Cardiac muscle cell (in vitro differentiated cells and primary cell): ENCODE measurements at regions not wholly inside any gene's neighbourhood (a gene's known extent, or its start where the extent isn't known, plus 50 kb on each side); places are given as distances from the start of the nearest gene placed in this dataset.
A peak's percentile ranks its signal among the peaks of the same experiment; 100 is the strongest.

Experiments used
- DNase-seq, 2 donors: peaks; one replicate each; pipeline versions ENCODE4 v3.0.0 to v3.0.0-alpha.2; 2010 to 2017; ENCODE audit warnings: low read depth in 1 of 2, low spot score in 1 of 2
- H3K27ac ChIP-seq: fragments of 200-600 bp; sonication (generic); 2 replicates; pipeline ENCODE4 v1.5.1; 2016
- H3K27me3 ChIP-seq: fragments of 200-600 bp; sonication (generic); 2 replicates; pipeline ENCODE4 v1.6.0; 2016; ENCODE audit warnings: control low read depth
- H3K36me3 ChIP-seq: fragments of 200-600 bp; sonication (generic); 2 replicates; pipeline ENCODE4 v1.5.1; 2016; ENCODE audit warnings: control low read depth
- H3K4me1 ChIP-seq: fragments of 200-600 bp; sonication (generic); 2 replicates; pipeline ENCODE4 v1.8.1; 2017; ENCODE audit warnings: low read depth, mild to moderate bottlenecking, mixed run types
- H3K4me3 ChIP-seq: fragments of 200-600 bp; sonication (generic); 2 replicates; pipeline ENCODE4 v1.5.1; 2016; ENCODE audit warnings: mild to moderate bottlenecking
- H3K9me3 ChIP-seq: fragments of 200-600 bp; sonication (generic); 2 replicates; pipeline ENCODE4 v1.5.1; 2017; ENCODE audit warnings: low read depth, mild to moderate bottlenecking, control low read depth
- TF ChIP-seq, protein P1 (sequence below): IDR thresholded peaks from 2 replicates; pipeline ENCODE4 v1.5.1; 2012; ENCODE audit warnings: low read depth, mild to moderate bottlenecking, low read length

GRCh38 chr9:82149501-82149946 is 161.0 kb downstream of the SPATA31D1 start:
- Histone ChIP-seq H3K4me1 (peaks cover 19% of the 10 kb centered on the region), H3K27me3 (no peaks in the 10 kb centered on the region), H3K4me3 (no peak overlapping the region), H3K27ac (peak overlapping the region; percentile 51), H3K36me3 (no peaks in the 10 kb centered on the region), H3K9me3 (no peaks in the 10 kb centered on the region)
- DNase-seq: peak in 1 of 2 donors; percentile 12
- TF ChIP-seq, protein P1, sequence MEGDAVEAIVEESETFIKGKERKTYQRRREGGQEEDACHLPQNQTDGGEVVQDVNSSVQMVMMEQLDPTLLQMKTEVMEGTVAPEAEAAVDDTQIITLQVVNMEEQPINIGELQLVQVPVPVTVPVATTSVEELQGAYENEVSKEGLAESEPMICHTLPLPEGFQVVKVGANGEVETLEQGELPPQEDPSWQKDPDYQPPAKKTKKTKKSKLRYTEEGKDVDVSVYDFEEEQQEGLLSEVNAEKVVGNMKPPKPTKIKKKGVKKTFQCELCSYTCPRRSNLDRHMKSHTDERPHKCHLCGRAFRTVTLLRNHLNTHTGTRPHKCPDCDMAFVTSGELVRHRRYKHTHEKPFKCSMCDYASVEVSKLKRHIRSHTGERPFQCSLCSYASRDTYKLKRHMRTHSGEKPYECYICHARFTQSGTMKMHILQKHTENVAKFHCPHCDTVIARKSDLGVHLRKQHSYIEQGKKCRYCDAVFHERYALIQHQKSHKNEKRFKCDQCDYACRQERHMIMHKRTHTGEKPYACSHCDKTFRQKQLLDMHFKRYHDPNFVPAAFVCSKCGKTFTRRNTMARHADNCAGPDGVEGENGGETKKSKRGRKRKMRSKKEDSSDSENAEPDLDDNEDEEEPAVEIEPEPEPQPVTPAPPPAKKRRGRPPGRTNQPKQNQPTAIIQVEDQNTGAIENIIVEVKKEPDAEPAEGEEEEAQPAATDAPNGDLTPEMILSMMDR: no peak

GRCh38 chr9:82152181-82152580 is 163.6 kb downstream of the SPATA31D1 start:
- no peak for DNase-seq

GRCh38 chr9:82153032-82153431 is 164.5 kb downstream of the SPATA31D1 start:
- TF ChIP-seq, protein P1: no peak
- H3K4me3 ChIP-seq: no peak overlapping the region
- H3K36me3 ChIP-seq: no peaks in the 10 kb centered on the region
- DNase-seq: no peak
- H3K27me3 ChIP-seq: no peaks in the 10 kb centered on the region
- H3K27ac ChIP-seq: no peak overlapping the region
- peaks cover 19% of the 10 kb centered on the region for H3K4me1 ChIP-seq
- H3K9me3 ChIP-seq: no peaks in the 10 kb centered on the region

More at GRCh38 chr9:82152181-82152580, 163.6 kb downstream of the SPATA31D1 start:
- H3K4me1 ChIP-seq: peaks cover 19% of the 10 kb centered on the region
- TF ChIP-seq, protein P1: no peak
- H3K27me3 ChIP-seq: no peaks in the 10 kb centered on the region
- H3K27ac ChIP-seq: no peak overlapping the region
- H3K4me3 ChIP-seq: no peak overlapping the region
- no peaks in the 10 kb centered on the region for H3K36me3 ChIP-seq
- H3K9me3 ChIP-seq: no peaks in the 10 kb centered on the region

- peaks cover 7% of the 10 kb centered on the region for H3K4me1 ChIP-seq
- no peaks in the 10 kb centered on the region for H3K36me3 ChIP-seq
- no peak overlapping the region for H3K4me3 ChIP-seq
- TF ChIP-seq, protein P1: no peak
- no peak for DNase-seq
- H3K9me3 ChIP-seq: no peaks in the 10 kb centered on the region
- no peak overlapping the region for H3K27ac ChIP-seq
- no peaks in the 10 kb centered on the region for H3K27me3 ChIP-seq
Observed at GRCh38 chr9:82154573-82154972, 166.0 kb downstream of the SPATA31D1 start.

DNA sequence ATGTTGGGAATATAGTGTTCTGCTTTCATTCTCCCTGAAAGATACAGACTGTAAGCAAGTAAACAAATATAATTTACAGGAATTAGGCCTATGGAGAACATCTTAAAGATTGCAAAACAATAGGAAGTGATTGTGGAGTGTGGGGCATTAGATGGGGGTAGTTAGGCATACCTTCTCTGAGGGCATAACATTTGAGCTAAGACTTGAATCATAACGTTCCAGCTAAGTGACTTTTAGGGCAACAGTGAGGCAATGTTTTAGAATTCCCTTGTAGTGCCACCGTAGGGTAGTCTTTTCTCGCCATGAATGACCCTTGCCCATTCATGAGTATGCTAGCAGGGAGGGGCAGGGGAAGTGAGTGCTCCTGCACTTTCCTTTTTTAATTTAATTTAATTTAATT is 173.3 kb downstream of the SPATA31D1 start:
- Histone ChIP-seq H3K27me3 (no peaks in the 10 kb centered on the region), H3K9me3 (no peaks in the 10 kb centered on the region), H3K4me3 (no peak overlapping the region), H3K36me3 (no peaks in the 10 kb centered on the region), H3K4me1 (no peaks in the 10 kb centered on the region), H3K27ac (no peak overlapping the region)
- DNase-seq: no peak
- TF ChIP-seq, protein P1: no peak

GRCh38 chr9:82164159-82164558 is 175.6 kb downstream of the SPATA31D1 start:
- H3K4me3 ChIP-seq: no peak overlapping the region
- H3K27me3 ChIP-seq: no peaks in the 10 kb centered on the region
- H3K9me3 ChIP-seq: no peaks in the 10 kb centered on the region
- H3K4me1 ChIP-seq: no peaks in the 10 kb centered on the region
- H3K27ac ChIP-seq: no peak overlapping the region
- TF ChIP-seq, protein P1: no peak
- H3K36me3 ChIP-seq: no peaks in the 10 kb centered on the region
- DNase-seq: no peak
